ENCODE measurements at regions not wholly inside any gene's neighbourhood (a gene's known extent, or its start where the extent isn't known, plus 50 kb on each side); places are given as distances from the start of the nearest gene placed in this dataset.
"Not testable (repeated sequence)": the region's sequence is repeated elsewhere in the genome, so short reads cannot be mapped to it uniquely, and the experiment has no call there.

GRCh38 chr6:76849274-76849970 is 613.9 kb downstream of the HTR1B start:
- H3K27me3 ChIP-seq (ENCODE audit: insufficient read depth, low read length); H3K36me3 Mint-ChIP-seq; CTCF ChIA-PET (ENCODE audit: partially characterized antibody); DNase-seq; H3K4me3 ChIP-seq (ENCODE audit: low read length in 2 of 2); H3K36me3 ChIP-seq (ENCODE audit: insufficient read depth, low read length); H3K27ac Mint-ChIP-seq; H3K9me3 ChIP-seq (ENCODE audit: control insufficient read depth in 1 of 2, low read length in 2 of 2); intact Hi-C loops (cut with micrococcal nuclease); H3K4me1 Mint-ChIP-seq; POLR2A ChIA-PET (ENCODE audit: partially characterized antibody); H3K27me3 Mint-ChIP-seq; H3K4me3 Mint-ChIP-seq; H3K4me1 ChIP-seq (ENCODE audit: insufficient read depth, low read length); H3K27ac ChIP-seq (ENCODE audit: low read depth, low read length): not testable (repeated sequence)
- H3K9me3 Mint-ChIP-seq, result peaks cover 2 to 28% (median 14%) of the 10 kb centered on the region in 8 donors

- intact Hi-C loops (cut with micrococcal nuclease), result no loop called here
- no peak overlapping the region for H3K4me3 Mint-ChIP-seq
- no peaks in the 10 kb centered on the region for H3K36me3 Mint-ChIP-seq
- Histone ChIP-seq H3K27ac (ENCODE audit: low read depth, low read length) (no peak overlapping the region), H3K36me3 (ENCODE audit: insufficient read depth, low read length) (no peaks in the 10 kb centered on the region), H3K4me1 (ENCODE audit: insufficient read depth, low read length) (no peaks in the 10 kb centered on the region), H3K9me3 (ENCODE audit: control insufficient read depth in 1 of 2, low read length in 2 of 2) (no peaks in the 10 kb centered on the region), H3K4me3 (ENCODE audit: low read length in 2 of 2) (no peak overlapping the region), H3K27me3 (ENCODE audit: insufficient read depth, low read length) (no peaks in the 10 kb centered on the region)
- no peaks in the 10 kb centered on the region for H3K27me3 Mint-ChIP-seq
- peaks cover 2 to 21% (median 11%) of the 10 kb centered on the region in 8 donors for H3K9me3 Mint-ChIP-seq
- ChIA-PET CTCF (ENCODE audit: partially characterized antibody) (no interaction called here), POLR2A (ENCODE audit: partially characterized antibody) (no interaction called here)
- peaks cover 0 to 1% (median 0%) of the 10 kb centered on the region in 4 donors for H3K4me1 Mint-ChIP-seq
- H3K27ac Mint-ChIP-seq, result no peak overlapping the region
- DNase-seq, result no peak
Observed at GRCh38 chr6:76843054-76843822, 620.1 kb downstream of the HTR1B start.

GRCh38 chr6:76840865-76841264 is 622.4 kb downstream of the HTR1B start:
- H3K4me3 ChIP-seq (ENCODE audit: low read length in 2 of 2), result no peak overlapping the region
- no peak for DNase-seq
- Mint-ChIP-seq H3K9me3 (peaks cover 0 to 8% (median 4%) of the 10 kb centered on the region in 8 donors), H3K27ac (no peak overlapping the region), H3K4me3 (no peak overlapping the region), H3K36me3 (no peaks in the 10 kb centered on the region), H3K4me1 (peaks cover 0 to 1% (median 0%) of the 10 kb centered on the region in 4 donors), H3K27me3 (no peaks in the 10 kb centered on the region)
- H3K9me3 ChIP-seq (ENCODE audit: control insufficient read depth in 1 of 2, low read length in 2 of 2), result no peaks in the 10 kb centered on the region
- POLR2A ChIA-PET (ENCODE audit: partially characterized antibody), result no interaction called here
- intact Hi-C loops (cut with micrococcal nuclease), result no loop called here
- no peaks in the 10 kb centered on the region for H3K27me3 ChIP-seq (ENCODE audit: insufficient read depth, low read length)
- no peak overlapping the region for H3K27ac ChIP-seq (ENCODE audit: low read depth, low read length)
- no peaks in the 10 kb centered on the region for H3K4me1 ChIP-seq (ENCODE audit: insufficient read depth, low read length)
- CTCF ChIA-PET (ENCODE audit: partially characterized antibody), result no interaction called here
- H3K36me3 ChIP-seq (ENCODE audit: insufficient read depth, low read length), result no peaks in the 10 kb centered on the region

- Histone ChIP-seq H3K27ac (ENCODE audit: low read depth, low read length) (no peak overlapping the region), H3K36me3 (ENCODE audit: insufficient read depth, low read length) (no peaks in the 10 kb centered on the region), H3K4me3 (ENCODE audit: low read length in 2 of 2) (no peak overlapping the region), H3K4me1 (ENCODE audit: insufficient read depth, low read length) (no peaks in the 10 kb centered on the region), H3K9me3 (ENCODE audit: control insufficient read depth in 1 of 2, low read length in 2 of 2) (no peaks in the 10 kb centered on the region), H3K27me3 (ENCODE audit: insufficient read depth, low read length) (no peaks in the 10 kb centered on the region)
- ChIA-PET CTCF (ENCODE audit: partially characterized antibody) (no interaction called here), POLR2A (ENCODE audit: partially characterized antibody) (no interaction called here)
- Mint-ChIP-seq H3K4me3 (no peak overlapping the region), H3K36me3 (no peaks in the 10 kb centered on the region), H3K27ac (no peak overlapping the region), H3K9me3 (peaks cover 0 to 12% (median 3%) of the 10 kb centered on the region in 8 donors), H3K27me3 (no peaks in the 10 kb centered on the region), H3K4me1 (peaks cover 0 to 1% (median 0%) of the 10 kb centered on the region in 4 donors)
- intact Hi-C loops (cut with micrococcal nuclease), result no loop called here
- DNase-seq, result no peak
Observed at GRCh38 chr6:76840041-76840745, 623.1 kb downstream of the HTR1B start.

- Mint-ChIP-seq H3K9me3 (peaks cover 0 to 12% (median 3%) of the 10 kb centered on the region in 8 donors), H3K4me3 (no peak overlapping the region), H3K27me3 (no peaks in the 10 kb centered on the region), H3K27ac (no peak overlapping the region), H3K36me3 (no peaks in the 10 kb centered on the region), H3K4me1 (peaks cover 0 to 1% (median 0%) of the 10 kb centered on the region in 4 donors)
- no peak overlapping the region for H3K27ac ChIP-seq (ENCODE audit: low read depth, low read length)
- ChIA-PET POLR2A (ENCODE audit: partially characterized antibody) (no interaction called here), CTCF (ENCODE audit: partially characterized antibody) (no interaction called here)
- H3K36me3 ChIP-seq (ENCODE audit: insufficient read depth, low read length), result no peaks in the 10 kb centered on the region
- H3K4me1 ChIP-seq (ENCODE audit: insufficient read depth, low read length), result no peaks in the 10 kb centered on the region
- intact Hi-C loops (cut with micrococcal nuclease), result no loop called here
- no peaks in the 10 kb centered on the region for H3K9me3 ChIP-seq (ENCODE audit: control insufficient read depth in 1 of 2, low read length in 2 of 2)
- no peak overlapping the region for H3K4me3 ChIP-seq (ENCODE audit: low read length in 2 of 2)
- DNase-seq, result no peak
- H3K27me3 ChIP-seq (ENCODE audit: insufficient read depth, low read length), result no peaks in the 10 kb centered on the region
Observed at GRCh38 chr6:76839505-76839904, 623.8 kb downstream of the HTR1B start.

- H3K9me3 ChIP-seq (ENCODE audit: control insufficient read depth in 1 of 2, low read length in 2 of 2), result no peaks in the 10 kb centered on the region
- H3K4me1 Mint-ChIP-seq, result peaks cover 0 to 1% (median 0%) of the 10 kb centered on the region in 4 donors
- no peaks in the 10 kb centered on the region for H3K36me3 Mint-ChIP-seq
- H3K27me3 Mint-ChIP-seq, result no peaks in the 10 kb centered on the region
- DNase-seq, result no peak
- ChIA-PET CTCF (ENCODE audit: partially characterized antibody) (no interaction called here), POLR2A (ENCODE audit: partially characterized antibody) (no interaction called here)
- no peaks in the 10 kb centered on the region for H3K27me3 ChIP-seq (ENCODE audit: insufficient read depth, low read length)
- H3K4me3 Mint-ChIP-seq, result no peak overlapping the region
- H3K4me3 ChIP-seq (ENCODE audit: low read length in 2 of 2), result no peak overlapping the region
- H3K9me3 Mint-ChIP-seq, result peaks cover 0 to 8% (median under 1%) of the 10 kb centered on the region in 8 donors
- H3K27ac ChIP-seq (ENCODE audit: low read depth, low read length), result no peak overlapping the region
- H3K4me1 ChIP-seq (ENCODE audit: insufficient read depth, low read length), result no peaks in the 10 kb centered on the region
- no peaks in the 10 kb centered on the region for H3K36me3 ChIP-seq (ENCODE audit: insufficient read depth, low read length)
- intact Hi-C loops (cut with micrococcal nuclease), result no loop called here
- no peak overlapping the region for H3K27ac Mint-ChIP-seq
Observed at GRCh38 chr6:76837564-76837963, 625.7 kb downstream of the HTR1B start.

- ChIA-PET CTCF (ENCODE audit: partially characterized antibody) (no interaction called here), POLR2A (ENCODE audit: partially characterized antibody) (no interaction called here)
- no peaks in the 10 kb centered on the region for H3K27me3 ChIP-seq (ENCODE audit: insufficient read depth, low read length)
- H3K27me3 Mint-ChIP-seq, result no peaks in the 10 kb centered on the region
- no peak overlapping the region for H3K27ac ChIP-seq (ENCODE audit: low read depth, low read length)
- H3K36me3 Mint-ChIP-seq, result no peaks in the 10 kb centered on the region
- H3K4me1 ChIP-seq (ENCODE audit: insufficient read depth, low read length), result no peaks in the 10 kb centered on the region
- H3K9me3 Mint-ChIP-seq, result peaks cover 0 to 8% (median 2%) of the 10 kb centered on the region in 8 donors
- no peak for DNase-seq
- H3K4me3 ChIP-seq (ENCODE audit: low read length in 2 of 2), result no peak overlapping the region
- peak overlapping the region in 1 of 7 donors; percentile 79 for H3K27ac Mint-ChIP-seq
- H3K36me3 ChIP-seq (ENCODE audit: insufficient read depth, low read length), result no peaks in the 10 kb centered on the region
- no peaks in the 10 kb centered on the region for H3K4me1 Mint-ChIP-seq
- intact Hi-C loops (cut with micrococcal nuclease), result no loop called here
- no peaks in the 10 kb centered on the region for H3K9me3 ChIP-seq (ENCODE audit: control insufficient read depth in 1 of 2, low read length in 2 of 2)
- no peak overlapping the region for H3K4me3 Mint-ChIP-seq
Observed at GRCh38 chr6:76835695-76836094, 627.6 kb downstream of the HTR1B start.

All from CD4-positive, alpha-beta memory T cell (primary cell).